HCT116 (cell line): ENCODE measurements at regions not wholly inside any gene's neighbourhood (a gene's known extent, or its start where the extent isn't known, plus 50 kb on each side); places are given as distances from the start of the nearest gene placed in this dataset.

Source experiments
- ATAC-seq: fragments of 200-7000 bp; cut with Tn5 transposase; 2 replicates; pipeline ENCODE4 v1.9.1; 2020; ENCODE audit warnings: mild to moderate bottlenecking, moderate library complexity
- BruUV-seq: library from RNA; stranded (reverse); fragments of 400-500 nt; replicated peaks from 2 replicates; lab custom pipeline; 2021; lab: Mats Ljungman, UMichigan
- CTCF ChIA-PET: fragments of 300-600 bp; sonication (Branson Sonifier 250); formaldehyde crosslinking; loops from one replicate; lab custom pipeline; 2021; ENCODE audit warnings: antibody characterized with exemption; lab: Charles Lee
- POLR2A ChIA-PET: fragments of 300-600, 350-600 bp; sonication (Branson Sonifier 250); formaldehyde crosslinking; loops from one replicate; lab custom pipeline; 2021; ENCODE audit warnings: antibody characterized with exemption; lab: Charles Lee
- RAD21 ChIA-PET, 2 experiments: fragments of 300-600 bp; sonication (Branson Sonifier 250); formaldehyde crosslinking; loops; one replicate each; lab custom pipeline; 2023; ENCODE audit warnings: low total read pairs in 2 of 2; ENCODE audit not compliant: uncharacterized antibody in 2 of 2, unreplicated experiment in 2 of 2, low non-redundant PET in 1 of 2; lab: Charles Lee
- DNase-seq: peaks from one replicate; pipeline ENCODE4 v3.0.0-alpha.2; 2010; ENCODE audit warnings: low read depth, low spot score
- H2AFZ ChIP-seq: fragments of 200-600 bp; shearing (Covaris generic), sonication (generic); 2 replicates; pipeline ENCODE4 v1.6.1; 2017; ENCODE audit warnings: low read depth, mixed run types, mixed read lengths, antibody characterized with exemption, low read length; ENCODE audit not compliant: poor library complexity, severe bottlenecking
- H3K27ac ChIP-seq: 2 replicates; pipeline ENCODE4 v1.5.1; 2012; ENCODE audit warnings: low read depth, low read length
- H3K27me3 ChIP-seq: fragments of 200-600 bp; sonication (generic); 2 replicates; pipeline ENCODE4 v1.6.1; 2016; ENCODE audit warnings: mixed run types, low read length, mixed read lengths; ENCODE audit not compliant: insufficient read depth
- H3K36me3 ChIP-seq, 2 experiments: fragments of 200-500 bp in 1 of 2; fragments of 200-600 bp in 1 of 2; sonication (Bioruptor generic) in 1 of 2; sonication (generic) in 1 of 2; 2 replicates each; pipeline versions ENCODE4 v1.5.1 to v1.6.1; 2014 to 2016; ENCODE audit warnings: low read length in 2 of 2, inconsistent platforms in 1 of 2, mixed read lengths in 1 of 2, mixed run types in 1 of 2; ENCODE audit not compliant: insufficient read depth in 2 of 2, control insufficient read depth in 1 of 2
- H3K4me1 ChIP-seq, 2 experiments: fragments of 200-600 bp in 1 of 2; sonication (generic) in 1 of 2; 2 replicates each; pipeline versions ENCODE4 v1.5.1 to v1.6.1; 2012 to 2017; ENCODE audit warnings: low read length in 2 of 2, inconsistent platforms in 1 of 2, mild to moderate bottlenecking in 1 of 2, mixed read lengths in 1 of 2, mixed run types in 1 of 2, moderate library complexity in 1 of 2; ENCODE audit not compliant: insufficient read depth in 2 of 2, control insufficient read depth in 1 of 2
- H3K4me2 ChIP-seq: fragments of 200-600 bp; sonication (generic); 2 replicates; pipeline ENCODE4 v1.6.1; 2017; ENCODE audit warnings: mixed run types, low read length, mixed read lengths
- H3K4me3 ChIP-seq, 2 experiments: fragments of 200-600 bp in 1 of 2; sonication (generic) in 1 of 2; replicated peaks in 1 of 2; 2 replicates each; pipeline ENCODE4 v1.5.1; 2011 to 2016; ENCODE audit warnings: low read length in 2 of 2, control low read depth in 1 of 2, low read depth in 1 of 2, mild to moderate bottlenecking in 1 of 2, mixed read lengths in 1 of 2, mixed run types in 1 of 2
- H3K79me2 ChIP-seq: fragments of 200-600 bp; sonication (generic); 2 replicates; pipeline ENCODE4 v1.6.1; 2017; ENCODE audit warnings: mild to moderate bottlenecking, mixed run types, low read length, moderate library complexity, mixed read lengths; ENCODE audit not compliant: insufficient read depth
- H3K9ac ChIP-seq: fragments of 200-600 bp; sonication (generic); 2 replicates; pipeline ENCODE4 v1.6.1; 2016; ENCODE audit warnings: low read length, mixed read lengths
- H3K9me2 ChIP-seq: fragments of 200-600 bp; sonication (generic), shearing (Covaris generic); 2 replicates; pipeline ENCODE4 v1.6.1; 2017; ENCODE audit warnings: mixed run types, mild to moderate bottlenecking, moderate library complexity; ENCODE audit not compliant: insufficient read depth
- H3K9me3 ChIP-seq, 2 experiments: fragments of 200-500 bp in 1 of 2; fragments of 200-600 bp in 1 of 2; sonication (Bioruptor generic) in 1 of 2; sonication (generic) in 1 of 2; 2 replicates each; pipeline ENCODE4 v1.6.1; 2014 to 2017; ENCODE audit warnings: low read length in 2 of 2, mixed read lengths in 2 of 2, inconsistent platforms in 1 of 2, low read depth in 1 of 2, mild to moderate bottlenecking in 1 of 2, mixed run types in 1 of 2, moderate library complexity in 1 of 2; ENCODE audit not compliant: control insufficient read depth in 1 of 2, insufficient read depth in 1 of 2
- H4K20me1 ChIP-seq: fragments of 200-600 bp; sonication (generic), shearing (Covaris generic); 2 replicates; pipeline ENCODE4 v1.6.1; 2017; ENCODE audit warnings: mixed run types, mild to moderate bottlenecking, moderate library complexity; ENCODE audit not compliant: insufficient read depth
- ATF3 ChIP-seq: IDR thresholded peaks from 2 replicates; pipeline ENCODE4 v1.6.1; 2012
- CBX3 ChIP-seq: IDR thresholded peaks from 2 replicates; pipeline ENCODE4 v1.6.1; 2012; ENCODE audit warnings: low read depth
- CEBPB ChIP-seq: IDR thresholded peaks from 2 replicates; pipeline ENCODE4 v1.6.1; 2012; ENCODE audit warnings: low read depth
- ELF1 ChIP-seq: IDR thresholded peaks from 2 replicates; pipeline ENCODE4 v1.6.1; 2012; ENCODE audit warnings: low read depth, borderline replicate concordance
- EZH2 ChIP-seq: fragments of 200-600 bp; sonication (generic); IDR thresholded peaks from 2 replicates; pipeline ENCODE4 v1.6.1; 2017; ENCODE audit warnings: antibody characterized with exemption, mixed run types
- FOSL1 ChIP-seq: IDR thresholded peaks from 2 replicates; pipeline ENCODE4 v1.6.1; 2012; ENCODE audit warnings: low read depth
- JUND ChIP-seq: IDR thresholded peaks from 2 replicates; pipeline ENCODE4 v1.6.1; 2012
- POLR2A ChIP-seq: IDR thresholded peaks from 2 replicates; pipeline ENCODE4 v1.7.0; 2011; ENCODE audit warnings: borderline replicate concordance; ENCODE audit not compliant: insufficient read depth, insufficient read length; ENCODE audit errors: extremely low read depth
- POLR2AphosphoS5 ChIP-seq: IDR thresholded peaks from 2 replicates; pipeline ENCODE4 v1.6.1; 2011; ENCODE audit warnings: mild to moderate bottlenecking, low read depth, low read length, moderate library complexity
- RAD21 ChIP-seq: IDR thresholded peaks from 2 replicates; pipeline ENCODE4 v1.6.1; 2012; ENCODE audit warnings: low read depth, mild to moderate bottlenecking
- REST ChIP-seq: IDR thresholded peaks from 2 replicates; pipeline ENCODE4 v1.6.1; 2012; ENCODE audit warnings: low read depth
- SIN3A ChIP-seq: IDR thresholded peaks from 2 replicates; pipeline ENCODE4 v1.6.1; 2012; ENCODE audit warnings: low read depth
- SP1 ChIP-seq: IDR thresholded peaks from 2 replicates; pipeline ENCODE4 v1.6.1; 2012; ENCODE audit warnings: low read depth
- SRF ChIP-seq: IDR thresholded peaks from 2 replicates; pipeline ENCODE4 v1.6.1; 2012; ENCODE audit warnings: low read depth
- TCF7L2 ChIP-seq: IDR thresholded peaks from 2 replicates; pipeline ENCODE4 v1.7.0; 2011; ENCODE audit warnings: borderline replicate concordance, inconsistent platforms; ENCODE audit not compliant: insufficient read depth, insufficient read length; ENCODE audit errors: extremely low read depth
- YY1 ChIP-seq: IDR thresholded peaks from 2 replicates; pipeline ENCODE4 v1.6.1; 2011; ENCODE audit warnings: low read length, low read depth, moderate library complexity, mild to moderate bottlenecking; ENCODE audit not compliant: insufficient replicate concordance; ENCODE audit errors: extremely low read depth
- ZFX ChIP-seq: fragments of 450-650 bp; IDR thresholded peaks from 2 replicates; pipeline ENCODE4 v1.6.1; 2017
- intact Hi-C: fragments of 100-400 bp; cut with micrococcal nuclease; formaldehyde crosslinking; loops from 2 replicates; pipeline ENCODE4 v1.10.0; 2022
- TF ChIP-seq, protein P1 (sequence below): IDR thresholded peaks from 2 replicates; pipeline ENCODE4 v1.6.1; 2011; ENCODE audit warnings: mild to moderate bottlenecking, low read length, moderate library complexity; ENCODE audit not compliant: insufficient replicate concordance; ENCODE audit errors: extremely low read depth

- BruUV-seq, result no TSS peak
- no peaks in the 10 kb centered on the region for H3K36me3 ChIP-seq
- no peak for TF ChIP-seq ZFX
- TF ChIP-seq CBX3, result no peak
- no peak for TF ChIP-seq CEBPB
- TF ChIP-seq SRF, result no peak
- TF ChIP-seq ATF3, result no peak
- no peak for TF ChIP-seq SIN3A
- no peak for TF ChIP-seq FOSL1
- no peak for TF ChIP-seq SP1
- no peak for TF ChIP-seq TCF7L2
- TF ChIP-seq JUND, result no peak
- TF ChIP-seq POLR2AphosphoS5, result no peak
- TF ChIP-seq EZH2, result no peak
- TF ChIP-seq, protein P1, sequence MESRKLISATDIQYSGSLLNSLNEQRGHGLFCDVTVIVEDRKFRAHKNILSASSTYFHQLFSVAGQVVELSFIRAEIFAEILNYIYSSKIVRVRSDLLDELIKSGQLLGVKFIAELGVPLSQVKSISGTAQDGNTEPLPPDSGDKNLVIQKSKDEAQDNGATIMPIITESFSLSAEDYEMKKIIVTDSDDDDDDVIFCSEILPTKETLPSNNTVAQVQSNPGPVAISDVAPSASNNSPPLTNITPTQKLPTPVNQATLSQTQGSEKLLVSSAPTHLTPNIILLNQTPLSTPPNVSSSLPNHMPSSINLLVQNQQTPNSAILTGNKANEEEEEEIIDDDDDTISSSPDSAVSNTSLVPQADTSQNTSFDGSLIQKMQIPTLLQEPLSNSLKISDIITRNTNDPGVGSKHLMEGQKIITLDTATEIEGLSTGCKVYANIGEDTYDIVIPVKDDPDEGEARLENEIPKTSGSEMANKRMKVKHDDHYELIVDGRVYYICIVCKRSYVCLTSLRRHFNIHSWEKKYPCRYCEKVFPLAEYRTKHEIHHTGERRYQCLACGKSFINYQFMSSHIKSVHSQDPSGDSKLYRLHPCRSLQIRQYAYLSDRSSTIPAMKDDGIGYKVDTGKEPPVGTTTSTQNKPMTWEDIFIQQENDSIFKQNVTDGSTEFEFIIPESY, result no peak
- TF ChIP-seq POLR2A, result no peak
- TF ChIP-seq REST, result no peak
- no peak for TF ChIP-seq ELF1
- TF ChIP-seq YY1, result no peak
- TF ChIP-seq RAD21, result no peak
- TF ChIP-seq, all 23 proteins: peak for 0
- DNase-seq (no peak), ATAC-seq (no peak)
- ChIA-PET CTCF (no interaction called here), RAD21 (no interaction called here), POLR2A (no interaction called here)
- Histone ChIP-seq H3K4me2 (no peak overlapping the region), H3K4me3 (no peak overlapping the region), H2AFZ (no peak overlapping the region), H3K9me3 (no peaks in the 10 kb centered on the region), H4K20me1 (no peaks in the 10 kb centered on the region), H3K79me2 (no peaks in the 10 kb centered on the region), H3K9me2 (no peaks in the 10 kb centered on the region), H3K9ac (no peak overlapping the region), H3K4me1 (peaks cover 0 to 9% of the 10 kb centered on the region in 2 experiments; a peak in 2 of 4 replicates), H3K27me3 (no peaks in the 10 kb centered on the region), H3K27ac (no peak overlapping the region)
- intact Hi-C loops, result no loop called here
Observed at GRCh38 chr1:47692196-47692595, 254.4 kb downstream of the FOXD2 start.
